ENCODE measurements at regions not wholly inside any gene's neighbourhood (a gene's known extent, or its start where the extent isn't known, plus 50 kb on each side); places are given as distances from the start of the nearest gene placed in this dataset.

DNA sequence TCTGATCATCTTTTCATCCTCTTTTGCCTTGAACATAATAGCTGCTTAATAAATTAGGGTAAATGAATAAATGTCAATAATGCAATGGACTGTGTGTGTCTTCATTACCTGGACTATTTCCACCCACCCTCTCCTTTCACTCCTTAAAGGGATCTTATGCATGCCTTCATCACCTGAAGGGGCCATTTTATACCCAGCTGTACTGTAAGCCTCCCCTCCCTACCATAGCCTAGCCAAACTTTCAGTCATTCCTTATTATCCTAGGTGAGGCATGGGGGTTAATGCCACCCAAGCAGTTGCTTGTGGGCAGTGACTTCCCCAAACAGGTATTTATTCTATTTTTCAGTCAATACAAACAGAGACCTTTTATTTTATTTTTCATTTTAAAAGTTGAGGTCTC lies 127.8 kb upstream of the PARP11 start:
- TF ChIP-seq, protein P1, sequence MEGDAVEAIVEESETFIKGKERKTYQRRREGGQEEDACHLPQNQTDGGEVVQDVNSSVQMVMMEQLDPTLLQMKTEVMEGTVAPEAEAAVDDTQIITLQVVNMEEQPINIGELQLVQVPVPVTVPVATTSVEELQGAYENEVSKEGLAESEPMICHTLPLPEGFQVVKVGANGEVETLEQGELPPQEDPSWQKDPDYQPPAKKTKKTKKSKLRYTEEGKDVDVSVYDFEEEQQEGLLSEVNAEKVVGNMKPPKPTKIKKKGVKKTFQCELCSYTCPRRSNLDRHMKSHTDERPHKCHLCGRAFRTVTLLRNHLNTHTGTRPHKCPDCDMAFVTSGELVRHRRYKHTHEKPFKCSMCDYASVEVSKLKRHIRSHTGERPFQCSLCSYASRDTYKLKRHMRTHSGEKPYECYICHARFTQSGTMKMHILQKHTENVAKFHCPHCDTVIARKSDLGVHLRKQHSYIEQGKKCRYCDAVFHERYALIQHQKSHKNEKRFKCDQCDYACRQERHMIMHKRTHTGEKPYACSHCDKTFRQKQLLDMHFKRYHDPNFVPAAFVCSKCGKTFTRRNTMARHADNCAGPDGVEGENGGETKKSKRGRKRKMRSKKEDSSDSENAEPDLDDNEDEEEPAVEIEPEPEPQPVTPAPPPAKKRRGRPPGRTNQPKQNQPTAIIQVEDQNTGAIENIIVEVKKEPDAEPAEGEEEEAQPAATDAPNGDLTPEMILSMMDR (conservative IDR thresholded peaks at IDR 0.05; ENCODE audit: low read depth): no peak
- H3K27ac ChIP-seq: no peak overlapping the region
- no peak for DNase-seq (ENCODE audit: low spot score)
- ChIA-PET POLR2A (ENCODE audit: low non-redundant PET) (no interaction called here), CTCF (interaction anchor here (0.6 to 3.4 kb wide), 2 partner anchors 37 to 266 kb away, joined by 5 to 16 read pairs; no protein-coding TSS in a partner anchor)

DNA sequence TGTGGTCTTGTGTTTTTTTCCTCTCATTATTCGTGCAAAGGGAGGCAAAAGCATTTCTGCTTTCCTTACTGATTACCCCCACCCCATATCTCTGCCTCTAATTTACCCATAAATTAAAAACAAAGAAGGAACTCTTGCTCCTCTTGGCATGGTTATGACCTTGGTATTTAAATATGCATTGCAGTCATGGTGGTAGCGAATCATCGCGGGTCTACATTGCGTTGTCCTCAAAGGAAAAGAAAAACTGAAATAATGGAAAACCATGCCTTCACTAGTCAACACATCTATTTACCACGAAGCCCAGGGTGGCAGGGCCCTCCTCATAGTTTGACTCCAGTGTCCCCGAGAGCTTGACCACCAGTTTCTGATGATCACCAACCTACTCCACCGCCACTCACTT lies 126.7 kb upstream of the PARP11 start:
- ChIA-PET CTCF (interaction anchor here (0.6 to 3.4 kb wide), 3 partner anchors 8 to 277 kb away, joined by 3 to 16 read pairs (median 3); no protein-coding TSS in a partner anchor), POLR2A (ENCODE audit: low non-redundant PET) (no interaction called here)
- no peak overlapping the region for H3K27ac ChIP-seq
- TF ChIP-seq, protein P1 (conservative IDR thresholded peaks at IDR 0.05; ENCODE audit: low read depth): no peak
- DNase-seq (ENCODE audit: low spot score): no peak

DNA sequence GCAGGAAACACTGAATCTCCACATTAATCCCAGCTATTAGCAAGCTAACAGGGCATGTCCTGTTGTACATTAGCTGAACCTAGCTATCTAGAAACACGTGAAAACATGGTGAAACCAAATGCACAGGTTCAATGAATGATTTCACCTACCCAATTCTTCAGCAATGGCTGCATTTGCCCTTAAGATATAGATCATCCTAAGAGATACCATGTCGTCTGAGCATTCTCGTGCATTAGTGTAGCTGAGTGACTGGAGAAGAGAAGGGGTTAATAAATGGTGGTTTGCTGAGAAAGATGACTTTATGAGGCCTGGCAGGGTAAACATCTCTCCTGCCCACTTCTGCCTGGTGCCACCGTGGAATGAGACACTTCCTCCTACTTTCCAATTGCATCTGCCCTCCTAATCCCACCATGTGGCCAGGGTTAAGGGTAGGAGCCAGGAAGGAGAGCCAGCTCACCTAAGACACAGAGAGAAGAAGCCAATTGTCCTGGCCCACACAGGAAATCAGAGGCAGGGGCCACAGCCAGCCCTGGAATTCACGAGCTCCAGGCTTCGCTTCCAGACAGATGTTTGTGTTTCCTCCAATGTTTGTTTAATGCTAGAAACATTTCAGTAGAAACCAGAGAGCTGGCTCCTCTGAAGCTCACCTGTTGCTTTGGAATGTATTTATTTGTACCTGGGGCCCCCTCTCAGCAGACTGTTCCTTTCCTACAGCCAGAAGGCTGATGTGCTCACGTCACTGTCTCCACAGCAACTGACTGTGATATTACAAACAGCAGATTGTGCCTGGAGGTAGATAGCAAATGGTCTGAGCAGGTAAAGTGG lies 126.0 kb upstream of the PARP11 start:
- TF ChIP-seq, protein P1 (conservative IDR thresholded peaks at IDR 0.05; ENCODE audit: low read depth): no peak
- H3K27ac ChIP-seq: peak overlapping the region; percentile 49; the same call in 1 of the 2 replicates
- ChIA-PET CTCF (interaction anchor here (0.6 to 3.4 kb wide), 3 partner anchors 39 to 278 kb away, joined by 3 to 16 read pairs (median 15); no protein-coding TSS in a partner anchor), POLR2A (ENCODE audit: low non-redundant PET) (interaction anchor here (0.7 kb wide), 1 partner anchor 276 kb away, joined by 3 read pairs; no protein-coding TSS in a partner anchor)
- peak; percentile 49 for DNase-seq (ENCODE audit: low spot score)

DNA sequence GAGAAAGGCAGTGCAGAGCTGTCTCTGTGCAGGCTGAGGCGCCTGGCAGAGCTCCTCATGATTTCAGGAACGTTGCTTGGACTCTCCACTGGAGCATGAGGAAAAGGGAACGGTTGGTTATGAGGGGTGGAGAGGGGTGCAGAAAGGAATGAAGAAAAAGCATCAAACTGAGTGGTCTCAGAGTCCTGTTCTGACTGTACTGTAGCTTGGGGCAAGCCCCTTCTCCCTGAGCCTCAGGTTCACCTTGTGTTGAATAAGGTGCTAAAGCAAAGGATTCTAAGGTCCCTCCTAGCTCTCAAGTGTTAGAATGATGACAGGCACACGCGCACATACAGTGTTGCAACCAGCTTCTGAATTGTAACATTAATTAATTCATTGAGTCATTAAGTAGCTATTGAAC lies 125.2 kb upstream of the PARP11 start:
- TF ChIP-seq, protein P1 (conservative IDR thresholded peaks at IDR 0.05; ENCODE audit: low read depth): no peak
- ChIA-PET POLR2A (ENCODE audit: low non-redundant PET) (interaction anchor here (0.7 kb wide), 1 partner anchor 277 kb away, joined by 3 read pairs; no protein-coding TSS in a partner anchor), CTCF (interaction anchor here (0.6 to 3.4 kb wide), 4 partner anchors 39 to 278 kb away, joined by 3 to 16 read pairs (median 9); no protein-coding TSS in a partner anchor)
- no peak for DNase-seq (ENCODE audit: low spot score)
- H3K27ac ChIP-seq: no peak overlapping the region

DNA sequence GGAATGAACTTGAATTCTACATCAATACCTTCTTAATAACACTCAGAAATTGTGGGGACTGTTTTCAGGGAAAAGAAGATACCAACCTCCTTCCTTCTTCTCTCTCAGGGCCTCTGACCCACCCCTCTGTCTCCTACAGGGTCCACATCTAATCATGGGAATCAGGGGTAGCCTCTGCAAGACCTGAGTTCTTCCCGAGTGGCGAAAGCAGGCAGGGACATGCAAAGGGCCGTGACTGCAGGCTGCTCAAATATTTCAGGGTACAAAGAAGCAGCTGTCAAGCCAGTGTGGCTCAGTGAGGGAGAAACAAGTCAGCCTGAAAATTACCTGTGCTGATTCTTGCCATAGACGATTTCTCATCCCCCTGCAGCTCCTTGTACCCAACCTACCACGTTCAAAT lies 123.1 kb upstream of the PARP11 start:
- ChIA-PET POLR2A (ENCODE audit: low non-redundant PET) (no interaction called here), CTCF (interaction anchor here (0.6 to 1.5 kb wide), 5 partner anchors 41 to 282 kb away, joined by 3 to 10 read pairs (median 3); no protein-coding TSS in a partner anchor)
- no peak overlapping the region for H3K27ac ChIP-seq
- DNase-seq (ENCODE audit: low spot score): no peak
- TF ChIP-seq, protein P1 (conservative IDR thresholded peaks at IDR 0.05; ENCODE audit: low read depth): no peak

DNA sequence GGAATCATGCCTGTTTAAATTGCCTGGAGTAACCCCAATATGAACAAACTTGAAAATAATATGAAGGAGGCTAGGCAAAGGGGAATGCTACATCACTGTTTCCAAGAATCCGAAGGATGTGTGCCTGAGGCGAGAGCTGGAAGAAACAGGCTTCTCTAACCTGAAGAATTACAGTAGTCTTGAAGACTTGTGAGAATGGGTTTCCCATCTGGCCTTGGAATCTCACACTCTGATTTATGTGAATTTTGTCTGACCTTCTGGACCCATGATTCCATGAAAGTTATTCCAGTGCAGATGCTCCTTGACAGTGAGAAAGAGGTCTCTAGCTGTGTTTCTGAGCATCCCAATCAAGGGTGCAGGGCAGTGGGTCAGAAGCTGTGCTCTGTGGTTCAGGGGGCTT lies 122.1 kb upstream of the PARP11 start:
- POLR2A ChIA-PET (ENCODE audit: low non-redundant PET): no interaction called here

More for the DNA sequence above, 122.1 kb upstream of the PARP11 start:
- no peak for DNase-seq (ENCODE audit: low spot score)
- TF ChIP-seq, protein P1 (conservative IDR thresholded peaks at IDR 0.05; ENCODE audit: low read depth): no peak
- CTCF ChIA-PET: interaction anchor here (1.4 to 1.5 kb wide), 2 partner anchors 43 to 282 kb away, joined by 5 to 10 read pairs; no protein-coding TSS in a partner anchor
- H3K27ac ChIP-seq: no peak overlapping the region
